GM23338 (cell line): ENCODE measurements at regions not wholly inside any gene's neighbourhood (a gene's known extent, or its start where the extent isn't known, plus 50 kb on each side); places are given as distances from the start of the nearest gene placed in this dataset.

ENCODE experiments used
- ATAC-seq: fragments of 200-7000 bp; cut with Tn5 transposase; 3 replicates; pipeline ENCODE4 v1.9.1; 2020
- DNase-seq: peaks from one replicate; pipeline ENCODE4 v3.0.0-alpha.2; 2015; ENCODE audit warnings: low spot score
- H2AFZ ChIP-seq: fragments of 200-600 bp; sonication (generic); 2 replicates; pipeline ENCODE4 v1.8.0; 2016; ENCODE audit warnings: antibody characterized with exemption, mild to moderate bottlenecking, moderate library complexity
- H3F3A ChIP-seq: fragments of 200-600 bp; sonication (generic); replicated peaks from 2 replicates; pipeline ENCODE4 v1.8.0; 2017; ENCODE audit warnings: antibody characterized with exemption, mixed run types, low read depth
- H3K27ac ChIP-seq: fragments of 200-600 bp; sonication (generic); 2 replicates; pipeline ENCODE4 v1.6.1; 2016; ENCODE audit warnings: low read depth
- H3K27me3 ChIP-seq: fragments of 200-600 bp; sonication (generic); 2 replicates; pipeline ENCODE4 v1.8.0; 2016; ENCODE audit warnings: mild to moderate bottlenecking, mixed run types, moderate library complexity; ENCODE audit not compliant: insufficient read depth
- H3K36me3 ChIP-seq: fragments of 200-600 bp; sonication (generic); 2 replicates; pipeline ENCODE4 v1.8.0; 2016; ENCODE audit warnings: mild to moderate bottlenecking; ENCODE audit not compliant: insufficient read depth
- H3K4me1 ChIP-seq: fragments of 200-600 bp; sonication (generic); 2 replicates; pipeline ENCODE4 v1.8.0; 2016; ENCODE audit warnings: mild to moderate bottlenecking, moderate library complexity; ENCODE audit not compliant: insufficient read depth
- H3K4me2 ChIP-seq: fragments of 200-600 bp; sonication (generic); 2 replicates; pipeline ENCODE4 v1.7.1; 2017; ENCODE audit warnings: mixed run types
- H3K4me3 ChIP-seq: fragments of 200-600 bp; sonication (generic); 2 replicates; pipeline ENCODE4 v1.6.1; 2016; ENCODE audit warnings: mixed run types
- H3K79me2 ChIP-seq: fragments of 200-600 bp; sonication (generic); replicated peaks from 2 replicates; pipeline ENCODE4 v1.8.0; 2017; ENCODE audit warnings: mild to moderate bottlenecking; ENCODE audit not compliant: insufficient read depth
- H3K9me2 ChIP-seq: fragments of 200-600 bp; sonication (generic); 2 replicates; pipeline ENCODE4 v1.8.0; 2017; ENCODE audit not compliant: insufficient read depth
- H4K20me1 ChIP-seq: fragments of 200-600 bp; sonication (generic); replicated peaks from 2 replicates; pipeline ENCODE4 v1.8.0; 2017; ENCODE audit warnings: mild to moderate bottlenecking; ENCODE audit not compliant: insufficient read depth
- H3K27ac Mint-ChIP-seq: 2 replicates; pipeline ENCODE4 v1.8.0; 2020; ENCODE audit warnings: inconsistent platforms, mild to moderate bottlenecking, moderate library complexity, mixed read lengths
- H3K27me3 Mint-ChIP-seq: 3 replicates; pipeline ENCODE4 v1.8.0; 2022; ENCODE audit warnings: low read depth, mild to moderate bottlenecking, moderate library complexity, mixed read lengths, inconsistent platforms; ENCODE audit not compliant: insufficient read depth, poor library complexity
- H3K36me3 Mint-ChIP-seq: 3 replicates; pipeline ENCODE4 v1.8.0; 2021; ENCODE audit warnings: low read depth, mild to moderate bottlenecking, inconsistent platforms, moderate library complexity, mixed read lengths
- H3K4me1 Mint-ChIP-seq: 3 replicates; pipeline ENCODE4 v1.8.0; 2020; ENCODE audit warnings: mild to moderate bottlenecking, inconsistent platforms, mixed read lengths
- H3K4me3 Mint-ChIP-seq: 3 replicates; pipeline ENCODE4 v1.8.0; 2021; ENCODE audit warnings: moderate library complexity, mild to moderate bottlenecking, inconsistent platforms, mixed read lengths
- H3K9me3 Mint-ChIP-seq: 3 replicates; pipeline ENCODE4 v1.8.0; 2020; ENCODE audit warnings: moderate library complexity, mild to moderate bottlenecking, inconsistent platforms, mixed read lengths
- CREB1 ChIP-seq: fragments of 250-450 bp; sonication (Bioruptor Pico); IDR thresholded peaks from 2 replicates; pipeline ENCODE4 v1.5.0; 2020; ENCODE audit warnings: low read depth, mild to moderate bottlenecking, moderate library complexity
- CTCF ChIP-seq, 2 experiments: fragments of 200-600 bp in 1 of 2; sonication (generic) in 1 of 2; conservative IDR thresholded peaks; 2 replicates each; pipeline versions ENCODE4 v1.5.1 to v1.6.1; 2016 to 2017; ENCODE audit warnings: antibody characterized with exemption in 2 of 2, low read depth in 2 of 2, mild to moderate bottlenecking in 2 of 2, moderate library complexity in 1 of 2
- ETS1 ChIP-seq: IDR thresholded peaks from 2 replicates; pipeline ENCODE4 v1.6.1; 2016; ENCODE audit warnings: antibody characterized with exemption
- EZH2 ChIP-seq: fragments of 200-600 bp; sonication (generic); IDR thresholded peaks from one replicate; pipeline ENCODE4 v1.8.0; 2017; ENCODE audit warnings: antibody characterized with exemption, mild to moderate bottlenecking, low read depth; ENCODE audit not compliant: unreplicated experiment
- EZH2phosphoT487 ChIP-seq: fragments of 200-600 bp; sonication (generic); IDR thresholded peaks from one replicate; pipeline ENCODE4 v1.8.1; 2018; ENCODE audit warnings: antibody characterized with exemption; ENCODE audit not compliant: unreplicated experiment
- JUNB ChIP-seq: IDR thresholded peaks from one replicate; pipeline ENCODE4 v1.6.1; 2016; ENCODE audit warnings: antibody characterized with exemption; ENCODE audit not compliant: unreplicated experiment
- NANOG ChIP-seq: IDR thresholded peaks from 2 replicates; pipeline ENCODE4 v1.6.1; 2016; ENCODE audit warnings: antibody characterized with exemption, borderline replicate concordance
- POLR2AphosphoS5 ChIP-seq: IDR thresholded peaks from 2 replicates; pipeline ENCODE4 v1.6.1; 2016; ENCODE audit warnings: antibody characterized with exemption, low read depth
- REST ChIP-seq: IDR thresholded peaks from one replicate; pipeline ENCODE4 v1.6.1; 2018; ENCODE audit warnings: antibody characterized with exemption; ENCODE audit not compliant: unreplicated experiment
- STAT1 ChIP-seq: IDR thresholded peaks from one replicate; pipeline ENCODE4 v1.6.1; 2016; ENCODE audit warnings: antibody characterized with exemption; ENCODE audit not compliant: unreplicated experiment
- ZNF114 ChIP-seq: fragments of 250-450 bp; sonication (Bioruptor Pico); IDR thresholded peaks from 2 replicates; pipeline ENCODE4 v1.5.0; 2020; ENCODE audit warnings: mild to moderate bottlenecking, moderate library complexity
- ZNF331 ChIP-seq: fragments of 250-450 bp; sonication (Bioruptor Pico); IDR thresholded peaks from 2 replicates; pipeline ENCODE4 v1.5.0; 2020; ENCODE audit warnings: low read depth, mild to moderate bottlenecking, moderate library complexity
- ZNF462 ChIP-seq: fragments of 250-450 bp; sonication (Bioruptor Pico); IDR thresholded peaks from 2 replicates; pipeline ENCODE4 v1.5.0; 2020; ENCODE audit warnings: mild to moderate bottlenecking, moderate library complexity

GRCh38 chr2:4381049-4381448, 677.7 kb downstream of the DCDC2C start:
- Mint-ChIP-seq H3K27me3 (peaks cover 3% of the 10 kb centered on the region), H3K36me3 (peaks cover 37% of the 10 kb centered on the region), H3K9me3 (peaks cover 58% of the 10 kb centered on the region), H3K27ac (peak overlapping the region; percentile 72; the same call in 1 of the 2 replicates), H3K4me3 (no peak overlapping the region), H3K4me1 (peaks cover 13% of the 10 kb centered on the region)
- H3K27ac ChIP-seq: peak overlapping the region; percentile 86
- no peaks in the 10 kb centered on the region for H3K79me2 ChIP-seq
- H3K4me2 ChIP-seq: 0 out of 2 replicates have a peak overlapping the region, but pooled peaks have one; percentile 28
- no peaks in the 10 kb centered on the region for H3K27me3 ChIP-seq
- peak; percentile 93 for ATAC-seq
- H3K4me3 ChIP-seq: 0 out of 2 replicates have a peak overlapping the region, but pooled peaks have one; percentile 13
- DNase-seq: peak; percentile 56
- H4K20me1 ChIP-seq: no peaks in the 10 kb centered on the region
- peaks cover 5% of the 10 kb centered on the region for H3K36me3 ChIP-seq
- H3K4me1 ChIP-seq: peaks cover 17% of the 10 kb centered on the region
- no peak for TF ChIP-seq STAT1
- no peak for TF ChIP-seq CTCF (conservative IDR thresholded peaks at IDR 0.05; ENCODE audit: low read depth in 2 of 2)
- no peak for TF ChIP-seq ETS1
- peak; percentile 45; the same call in 1 of the 2 replicates for TF ChIP-seq ZNF462 (CRISPR knock-in tag)
- no peak for TF ChIP-seq REST
- no peak for TF ChIP-seq EZH2
- no peak for TF ChIP-seq POLR2AphosphoS5
- TF ChIP-seq CREB1 (CRISPR knock-in tag): no peak
- TF ChIP-seq ZNF331: no peak
- no peak for TF ChIP-seq ZNF114 (CRISPR knock-in tag)
- TF ChIP-seq JUNB: no peak
- TF ChIP-seq NANOG: peak; percentile 70
- TF ChIP-seq EZH2phosphoT487: no peak
- H2AFZ ChIP-seq: no peak overlapping the region
- H3F3A ChIP-seq: no peaks in the 10 kb centered on the region
- peaks cover 3% of the 10 kb centered on the region; the same call in 1 of the 2 replicates for H3K9me2 ChIP-seq
